Sigmoid colon (tissue), 6 donors: ENCODE measurements at regions not wholly inside any gene's neighbourhood (a gene's known extent, or its start where the extent isn't known, plus 50 kb on each side); places are given as distances from the start of the nearest gene placed in this dataset.
"Not testable (repeated sequence)": the region's sequence is repeated elsewhere in the genome, so short reads cannot be mapped to it uniquely, and the experiment has no call there.

ENCODE experiments used
- DNase-seq: peaks from one replicate; pipeline ENCODE4 v3.0.0-alpha.2; 2019
- H3K27ac ChIP-seq, 4 donors: fragments of 200-600 bp; sonication (generic); one replicate each; pipeline ENCODE4 v1.5.1; 2016 to 2019; ENCODE audit warnings: mild to moderate bottlenecking in 1 of 4
- H3K27me3 ChIP-seq, 3 donors: fragments of 200-600 bp; sonication (generic); one replicate each; pipeline ENCODE4 v1.5.1; 2019; ENCODE audit warnings: mild to moderate bottlenecking in 1 of 3
- H3K36me3 ChIP-seq, 4 donors: fragments of 200-600 bp; sonication (generic); one replicate each; pipeline ENCODE4 v1.5.1; 2016 to 2019
- H3K4me1 ChIP-seq, 4 donors: fragments of 200-600 bp; sonication (generic); one replicate each; pipeline ENCODE4 v1.5.1; 2017 to 2019
- H3K4me3 ChIP-seq, 4 donors: fragments of 200-600 bp; sonication (generic); one replicate each; pipeline ENCODE4 v1.5.1; 2017 to 2019; ENCODE audit warnings: mild to moderate bottlenecking in 2 of 4, moderate library complexity in 1 of 4
- H3K9me3 ChIP-seq, 4 donors: fragments of 200-600 bp in 3 of 4; sonication (generic) in 3 of 4; one replicate each; pipeline versions ENCODE4 v1.5.1 to v1.6.1; 2013 to 2019
- CTCF ChIP-seq, 4 experiments: fragments of 450-650 bp in 3 of 4; fragments of 200-600 bp in 1 of 4; IDR thresholded peaks; one replicate each; pipeline ENCODE4 v1.5.1; 2016 to 2019; ENCODE audit warnings: antibody characterized with exemption in 4 of 4, mild to moderate bottlenecking in 3 of 4, moderate library complexity in 2 of 4
- EP300 ChIP-seq, 4 donors: sonication (generic); formaldehyde crosslinking; IDR thresholded peaks; one replicate each; pipeline ENCODE4 v1.6.1; 2017; ENCODE audit warnings: antibody characterized with exemption in 4 of 4
- POLR2A ChIP-seq, 2 donors: fragments of 450-650 bp; IDR thresholded peaks; one replicate each; pipeline ENCODE4 v1.6.1; 2016; ENCODE audit warnings: antibody characterized with exemption in 2 of 2, mild to moderate bottlenecking in 2 of 2, moderate library complexity in 2 of 2
- POLR2AphosphoS5 ChIP-seq, 4 donors: sonication (generic); formaldehyde crosslinking; IDR thresholded peaks; one replicate each; pipeline ENCODE4 v1.6.1; 2017; ENCODE audit warnings: antibody characterized with exemption in 4 of 4
- WGBS, 2 donors: extraction: QIAGEN DNeasy Blood & Tissue Kit; methylation state at CpG; one replicate each; pipeline ENCODE4 v1.1.7; 2013; 5-methylcytosine and 5-hydroxymethylcytosine counted together
- intact Hi-C: fragments of 100-400 bp; cut with DNase I; formaldehyde crosslinking; loops from one replicate; pipeline ENCODE4 v1.15.1; 2023
- donor health status: healthy with polysubstance abuse.
- donor health status: healthy.

- H3K36me3 ChIP-seq: no peaks in the 10 kb centered on the region
- H3K27ac ChIP-seq: no peak overlapping the region
- DNase-seq: no peak
- H3K27me3 ChIP-seq: no peaks in the 10 kb centered on the region
- H3K4me1 ChIP-seq: no peaks in the 10 kb centered on the region
- no peak overlapping the region for H3K4me3 ChIP-seq
- intact Hi-C loops: no loop called here
- WGBS, 2 donors: 69 to 78% methylated on average over 22 of the region's 22 CpGs
- H3K9me3 ChIP-seq: no peaks in the 10 kb centered on the region
- no peak for TF ChIP-seq CTCF (IDR thresholded peaks at IDR 0.05)
- TF ChIP-seq EP300 (IDR thresholded peaks at IDR 0.05): no peak
- no peak for TF ChIP-seq POLR2A (IDR thresholded peaks at IDR 0.05)
- TF ChIP-seq POLR2AphosphoS5 (IDR thresholded peaks at IDR 0.05): no peak
Observed at GRCh38 chr20:30593572-30593971, 663.9 kb upstream of the DEFB115 start.

- TF ChIP-seq POLR2AphosphoS5 (IDR thresholded peaks at IDR 0.05): no peak
- no peak for TF ChIP-seq POLR2A (IDR thresholded peaks at IDR 0.05)
- no peak for TF ChIP-seq EP300 (IDR thresholded peaks at IDR 0.05)
- TF ChIP-seq CTCF (IDR thresholded peaks at IDR 0.05): no peak
- 85 to 90% methylated on average over 18 of the region's 18 CpGs for WGBS, 2 donors
- intact Hi-C loops: no loop called here
- Histone ChIP-seq H3K27ac (no peak overlapping the region), H3K9me3 (no peaks in the 10 kb centered on the region), H3K27me3 (no peaks in the 10 kb centered on the region), H3K4me1 (no peaks in the 10 kb centered on the region), H3K4me3 (no peak overlapping the region), H3K36me3 (no peaks in the 10 kb centered on the region)
- no peak for DNase-seq
Observed at GRCh38 chr20:30594112-30594511, 663.4 kb upstream of the DEFB115 start.

- DNase-seq: no peak
- Histone ChIP-seq H3K4me3 (no peak overlapping the region), H3K36me3 (no peaks in the 10 kb centered on the region), H3K27ac (no peak overlapping the region), H3K27me3 (no peaks in the 10 kb centered on the region), H3K4me1 (no peaks in the 10 kb centered on the region), H3K9me3 (no peaks in the 10 kb centered on the region)
- intact Hi-C loops: no loop called here
- 90 to 91% methylated on average over 3 of the region's 3 CpGs for WGBS, 2 donors
- no peak for TF ChIP-seq POLR2AphosphoS5 (IDR thresholded peaks at IDR 0.05)
- no peak for TF ChIP-seq POLR2A (IDR thresholded peaks at IDR 0.05)
- no peak for TF ChIP-seq CTCF (IDR thresholded peaks at IDR 0.05)
- TF ChIP-seq EP300 (IDR thresholded peaks at IDR 0.05): no peak
Observed at GRCh38 chr20:30595698-30596097, 661.8 kb upstream of the DEFB115 start.

GRCh38 chr20:30597429-30597828 is 660.0 kb upstream of the DEFB115 start:
- H3K9me3 ChIP-seq, H3K27me3 ChIP-seq, H3K27ac ChIP-seq, DNase-seq, intact Hi-C loops, H3K4me1 ChIP-seq, H3K36me3 ChIP-seq, H3K4me3 ChIP-seq: not testable (repeated sequence)
- WGBS, 2 donors: 50% methylated on average over 2 of the region's 2 CpGs

- WGBS, 2 donors: 77 to 84% methylated on average over 5 of the region's 5 CpGs
- DNase-seq: no peak
Observed at GRCh38 chr20:30598460-30599230, 658.8 kb upstream of the DEFB115 start.

More at GRCh38 chr20:30598460-30599230, 658.8 kb upstream of the DEFB115 start:
- intact Hi-C loops: no loop called here
- H3K36me3 ChIP-seq: no peaks in the 10 kb centered on the region
- H3K27me3 ChIP-seq: no peaks in the 10 kb centered on the region
- H3K4me1 ChIP-seq: no peaks in the 10 kb centered on the region
- TF ChIP-seq POLR2A (IDR thresholded peaks at IDR 0.05) (no peak), CTCF (IDR thresholded peaks at IDR 0.05) (no peak), EP300 (IDR thresholded peaks at IDR 0.05) (no peak), POLR2AphosphoS5 (IDR thresholded peaks at IDR 0.05) (no peak)
- H3K4me3 ChIP-seq: no peak overlapping the region
- no peaks in the 10 kb centered on the region for H3K9me3 ChIP-seq
- no peak overlapping the region for H3K27ac ChIP-seq
